Prostate gland (tissue), 2 donors: ENCODE measurements at regions not wholly inside any gene's neighbourhood (a gene's known extent, or its start where the extent isn't known, plus 50 kb on each side); places are given as distances from the start of the nearest gene placed in this dataset.

Experiments used
- POLR2AphosphoS5 ChIP-seq: sonication (generic); formaldehyde crosslinking; IDR thresholded peaks from one replicate; pipeline ENCODE4 v1.6.1; 2017; ENCODE audit warnings: antibody characterized with exemption
- TF ChIP-seq, protein P1 (sequence below), 4 experiments: fragments of 200-600 bp in 2 of 4; fragments of 450-650 bp in 2 of 4; sonication (generic) in 2 of 4; IDR thresholded peaks; 1 replicate in 3 of 4; 2 replicates in 1 of 4; pipeline ENCODE4 v1.5.1; 2016 to 2019; ENCODE audit warnings: antibody characterized with exemption in 4 of 4, mild to moderate bottlenecking in 2 of 4, moderate library complexity in 2 of 4

DNA sequence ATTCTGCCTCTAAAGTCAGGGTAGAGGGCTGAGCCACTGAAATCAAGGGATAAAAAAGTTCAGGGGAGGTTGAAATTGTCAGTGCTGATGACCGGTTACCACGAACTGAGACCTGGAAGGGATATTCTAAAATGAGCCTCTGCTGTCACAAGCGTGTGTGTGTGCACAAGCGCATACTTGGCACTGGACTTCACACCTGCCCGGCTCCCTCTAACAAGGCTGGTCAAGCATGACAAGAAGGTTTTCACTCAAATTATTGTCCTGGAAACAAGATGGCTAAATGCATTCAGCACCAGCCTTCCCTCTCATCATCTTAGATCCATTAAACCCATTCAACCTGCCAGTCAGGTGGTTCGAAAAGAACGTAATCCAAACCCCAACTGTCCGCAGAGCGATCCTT is 54.8 kb upstream of the CECR2 start:
- TF ChIP-seq, protein P1, sequence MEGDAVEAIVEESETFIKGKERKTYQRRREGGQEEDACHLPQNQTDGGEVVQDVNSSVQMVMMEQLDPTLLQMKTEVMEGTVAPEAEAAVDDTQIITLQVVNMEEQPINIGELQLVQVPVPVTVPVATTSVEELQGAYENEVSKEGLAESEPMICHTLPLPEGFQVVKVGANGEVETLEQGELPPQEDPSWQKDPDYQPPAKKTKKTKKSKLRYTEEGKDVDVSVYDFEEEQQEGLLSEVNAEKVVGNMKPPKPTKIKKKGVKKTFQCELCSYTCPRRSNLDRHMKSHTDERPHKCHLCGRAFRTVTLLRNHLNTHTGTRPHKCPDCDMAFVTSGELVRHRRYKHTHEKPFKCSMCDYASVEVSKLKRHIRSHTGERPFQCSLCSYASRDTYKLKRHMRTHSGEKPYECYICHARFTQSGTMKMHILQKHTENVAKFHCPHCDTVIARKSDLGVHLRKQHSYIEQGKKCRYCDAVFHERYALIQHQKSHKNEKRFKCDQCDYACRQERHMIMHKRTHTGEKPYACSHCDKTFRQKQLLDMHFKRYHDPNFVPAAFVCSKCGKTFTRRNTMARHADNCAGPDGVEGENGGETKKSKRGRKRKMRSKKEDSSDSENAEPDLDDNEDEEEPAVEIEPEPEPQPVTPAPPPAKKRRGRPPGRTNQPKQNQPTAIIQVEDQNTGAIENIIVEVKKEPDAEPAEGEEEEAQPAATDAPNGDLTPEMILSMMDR (IDR thresholded peaks at IDR 0.05), result no peak
- TF ChIP-seq POLR2AphosphoS5, result no peak
